ENCODE measurements at regions not wholly inside any gene's neighbourhood (a gene's known extent, or its start where the extent isn't known, plus 50 kb on each side); places are given as distances from the start of the nearest gene placed in this dataset.

- no peak for TF ChIP-seq CTCF (IDR thresholded peaks at IDR 0.05; ENCODE audit: insufficient read depth, low read length)
- no peak for TF ChIP-seq POLR2AphosphoS5 (IDR thresholded peaks at IDR 0.05; ENCODE audit: low read depth)
- TF ChIP-seq REST (IDR thresholded peaks at IDR 0.05; ENCODE audit: insufficient replicate concordance, low read depth) = no peak
- no peak for TF ChIP-seq GABPA (IDR thresholded peaks at IDR 0.05; ENCODE audit: low read depth)
- TF ChIP-seq SPI1 (IDR thresholded peaks at IDR 0.05; ENCODE audit: borderline replicate concordance, low read depth) = no peak
These were observed 101.3 kb upstream of the USP24 start for GRCh38 chr1:55316502-55316901.
